Adrenal gland (tissue), 9 donors: ENCODE measurements at regions not wholly inside any gene's neighbourhood (a gene's known extent, or its start where the extent isn't known, plus 50 kb on each side); places are given as distances from the start of the nearest gene placed in this dataset.

Experiments used
- DNase-seq, 7 donors: peaks; one replicate each; pipeline ENCODE4 v3.0.0-alpha.2; 2019 to 2020
- H3K27ac ChIP-seq, 5 donors: fragments of 200-600 bp; sonication (generic) in 4 of 5; 1 replicate in 3 of 5; 2 replicates in 2 of 5; pipeline versions ENCODE4 v1.5.1 to v1.8.0; 2016 to 2020; ENCODE audit warnings: mild to moderate bottlenecking in 1 of 5
- H3K27me3 ChIP-seq: fragments of 200-600 bp; 2 replicates; pipeline ENCODE4 v1.8.0; 2021
- H3K36me3 ChIP-seq, 2 donors: fragments of 200-600 bp; replicated peaks in 1 of 2; 1 replicate in 1 of 2; 2 replicates in 1 of 2; pipeline versions ENCODE4 v1.5.1 to v1.8.0; 2018 to 2022
- H3K4me1 ChIP-seq, 2 donors: fragments of 200-600 bp; replicated peaks in 1 of 2; 1 replicate in 1 of 2; 2 replicates in 1 of 2; pipeline versions ENCODE4 v1.5.1 to v1.8.0; 2018 to 2021
- H3K4me3 ChIP-seq, 4 donors: fragments of 200-600 bp; sonication (generic) in 3 of 4; one replicate each; pipeline ENCODE4 v1.5.1; 2016 to 2018
- H3K9me3 ChIP-seq, 3 donors: fragments of 200-600 bp; sonication (generic) in 1 of 3; replicated peaks in 1 of 3; 1 replicate in 2 of 3; 2 replicates in 1 of 3; pipeline versions ENCODE4 v1.5.1 to v1.8.0; 2016 to 2021
- CTCF ChIP-seq, 6 experiments: fragments of 450-650 bp in 4 of 6; fragments of 200-600 bp in 2 of 6; sonication (generic) in 1 of 6; IDR thresholded peaks; 1 replicate in 5 of 6; 2 replicates in 1 of 6; pipeline versions ENCODE4 v1.5.1 to v1.8.0; 2016 to 2021; ENCODE audit warnings: antibody characterized with exemption in 6 of 6, mild to moderate bottlenecking in 2 of 6, moderate library complexity in 1 of 6
- POLR2A ChIP-seq, 2 donors: fragments of 450-650 bp; IDR thresholded peaks; one replicate each; pipeline ENCODE4 v1.6.1; 2017; ENCODE audit warnings: antibody characterized with exemption in 2 of 2, mild to moderate bottlenecking in 2 of 2, moderate library complexity in 1 of 2
- WGBS, 4 donors: extraction: QIAGEN DNeasy Blood & Tissue Kit in 2 of 4; methylation state at CpG; one replicate each; pipeline versions ENCODE4 v1.1.5 to v1.1.7; 2013 to 2017; 5-methylcytosine and 5-hydroxymethylcytosine counted together
- intact Hi-C, 2 donors: fragments of 100-400 bp; cut with DNase I; formaldehyde crosslinking; loops; one replicate each; pipeline versions ENCODE4 v1.14.1 to v1.15.0; 2022 to 2023
- donor health status: healthy with polysubstance abuse.
- donor health status: Bipolar disorder and iron deficiency.
- donor health status: DM: yes; HTN: yes; CAD: no.
- donor health status: DM: no; HTN: no; CAD: no.
- donor health status: DM: no; HTN: no; CAD: no.

DNA sequence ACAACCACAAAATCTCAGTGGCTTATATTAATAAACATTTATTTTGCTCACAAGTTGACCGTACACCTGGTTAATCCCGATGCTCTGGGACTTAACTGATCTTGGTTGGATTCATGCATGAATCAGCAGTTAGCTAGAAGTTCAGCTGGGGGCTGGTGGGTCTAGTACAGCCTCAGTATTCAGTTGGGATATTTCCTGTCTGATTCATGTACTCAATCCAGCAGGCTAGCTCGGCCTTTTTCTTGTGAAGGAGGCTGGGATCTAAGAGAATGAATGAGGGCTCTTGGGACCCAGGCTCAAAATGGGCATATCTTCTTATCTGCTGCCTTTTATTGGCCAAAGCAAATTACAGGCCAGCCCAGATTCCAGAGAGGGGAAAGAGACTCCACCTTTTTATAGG is 178.8 kb downstream of the KCTD12 start:
- 80 to 92% (median 83%) methylated on average over 3 of the region's 3 CpGs for WGBS, 4 donors
- peaks cover 0 to 17% of the 10 kb centered on the region in 2 donors for H3K4me1 ChIP-seq
- intact Hi-C loops, result no loop called here
- no peaks in the 10 kb centered on the region for H3K9me3 ChIP-seq
- H3K27ac ChIP-seq, result no peak overlapping the region
- no peak overlapping the region for H3K4me3 ChIP-seq
- TF ChIP-seq POLR2A (IDR thresholded peaks at IDR 0.05), result no peak
- no peak for TF ChIP-seq CTCF (IDR thresholded peaks at IDR 0.05)
- H3K27me3 ChIP-seq, result no peaks in the 10 kb centered on the region
- H3K36me3 ChIP-seq, result no peaks in the 10 kb centered on the region
- DNase-seq, result no peak

DNA sequence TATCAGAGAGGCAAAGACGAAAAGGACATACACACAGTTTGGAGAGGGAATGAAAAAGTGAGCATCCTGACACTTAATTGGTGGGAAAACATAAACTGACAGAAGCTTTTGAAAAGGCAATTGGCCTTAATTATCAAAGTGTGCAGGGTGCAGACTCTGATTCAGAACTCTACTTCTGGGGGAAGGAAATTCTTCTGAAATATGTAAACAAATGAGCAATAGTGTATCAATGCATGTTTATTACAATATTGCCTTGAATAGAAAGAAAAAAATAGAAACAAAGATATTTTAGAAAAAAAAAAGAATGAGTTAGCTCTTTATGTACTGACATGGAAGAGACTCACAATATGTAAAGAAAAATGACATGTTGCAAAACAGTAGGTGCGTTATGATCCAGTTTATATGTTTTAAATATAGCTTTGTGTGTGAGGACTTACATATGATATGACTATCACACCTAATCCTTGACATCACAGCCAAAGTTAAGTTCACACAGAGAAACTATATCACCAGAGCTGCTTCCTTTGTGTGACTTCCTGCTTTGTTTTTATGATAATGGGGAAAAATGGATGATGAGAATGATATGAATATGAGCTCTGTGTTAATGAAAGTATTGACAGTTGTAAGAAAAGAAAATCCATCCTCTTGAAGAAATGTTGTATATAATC is 182.4 kb downstream of the KCTD12 start:
- H3K27me3 ChIP-seq, result no peaks in the 10 kb centered on the region
- no peaks in the 10 kb centered on the region for H3K4me1 ChIP-seq
- no peaks in the 10 kb centered on the region for H3K36me3 ChIP-seq
- H3K9me3 ChIP-seq, result no peaks in the 10 kb centered on the region
- intact Hi-C loops, result no loop called here
- no peak overlapping the region for H3K4me3 ChIP-seq
- DNase-seq, result no peak
- TF ChIP-seq CTCF (IDR thresholded peaks at IDR 0.05) (no peak), POLR2A (IDR thresholded peaks at IDR 0.05) (no peak)
- 63 to 81% (median 74%) methylated on average over 2 of the region's 2 CpGs for WGBS, 4 donors
- H3K27ac ChIP-seq, result no peak overlapping the region

DNA sequence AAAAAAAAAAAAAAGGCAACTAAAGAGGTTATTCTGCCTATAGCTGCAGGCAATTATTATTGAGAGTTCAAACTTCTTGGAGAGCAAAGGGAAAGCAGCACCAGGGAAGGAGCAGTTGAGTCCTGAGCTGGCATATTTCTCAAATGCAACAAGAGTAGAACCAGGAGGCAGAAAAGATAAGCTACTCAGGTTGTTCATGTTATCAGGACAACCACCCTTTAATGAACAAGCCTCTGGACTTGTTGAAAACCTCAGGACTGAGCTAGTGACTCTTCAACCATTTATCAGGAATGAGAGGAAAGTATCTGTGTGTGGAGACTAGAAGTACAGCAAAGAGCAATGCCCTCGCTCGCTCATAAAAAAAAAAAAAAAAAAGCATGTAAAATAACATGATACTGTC is 183.0 kb downstream of the KCTD12 start:
- no peak for TF ChIP-seq POLR2A (IDR thresholded peaks at IDR 0.05)
- no peak for TF ChIP-seq CTCF (IDR thresholded peaks at IDR 0.05)
- H3K9me3 ChIP-seq, result no peaks in the 10 kb centered on the region
- no peaks in the 10 kb centered on the region for H3K27me3 ChIP-seq
- H3K27ac ChIP-seq, result no peak overlapping the region
- WGBS, 4 donors, result 75 to 91% (median 79%) methylated on average over 2 of the region's 2 CpGs
- H3K4me3 ChIP-seq, result no peak overlapping the region
- DNase-seq, result no peak
- intact Hi-C loops, result no loop called here
- no peaks in the 10 kb centered on the region for H3K4me1 ChIP-seq
- H3K36me3 ChIP-seq, result no peaks in the 10 kb centered on the region

GRCh38 chr13:76697288-76697687 is 188.9 kb downstream of the KCTD12 start:
- 79 to 82% (median 79%) methylated on average over 2 of the region's 2 CpGs for WGBS, 4 donors
- TF ChIP-seq CTCF (IDR thresholded peaks at IDR 0.05) (no peak), POLR2A (IDR thresholded peaks at IDR 0.05) (no peak)
- intact Hi-C loops, result no loop called here

More at GRCh38 chr13:76697288-76697687, 188.9 kb downstream of the KCTD12 start:
- Histone ChIP-seq H3K27ac (no peak overlapping the region), H3K4me3 (no peak overlapping the region), H3K36me3 (no peaks in the 10 kb centered on the region), H3K4me1 (no peaks in the 10 kb centered on the region), H3K9me3 (no peaks in the 10 kb centered on the region), H3K27me3 (no peaks in the 10 kb centered on the region)
- DNase-seq, result no peak
